DMS53 treated with DMSO at 0.1 percent for 48 hours (cell line): ENCODE measurements at regions not wholly inside any gene's neighbourhood (a gene's known extent, or its start where the extent isn't known, plus 50 kb on each side); places are given as distances from the start of the nearest gene placed in this dataset.

ENCODE experiments used
- DNase-seq: peaks from one replicate; lab custom pipeline; 2025; ENCODE audit not compliant: unreplicated experiment; lab: John Stamatoyannopoulos, UW

DNA sequence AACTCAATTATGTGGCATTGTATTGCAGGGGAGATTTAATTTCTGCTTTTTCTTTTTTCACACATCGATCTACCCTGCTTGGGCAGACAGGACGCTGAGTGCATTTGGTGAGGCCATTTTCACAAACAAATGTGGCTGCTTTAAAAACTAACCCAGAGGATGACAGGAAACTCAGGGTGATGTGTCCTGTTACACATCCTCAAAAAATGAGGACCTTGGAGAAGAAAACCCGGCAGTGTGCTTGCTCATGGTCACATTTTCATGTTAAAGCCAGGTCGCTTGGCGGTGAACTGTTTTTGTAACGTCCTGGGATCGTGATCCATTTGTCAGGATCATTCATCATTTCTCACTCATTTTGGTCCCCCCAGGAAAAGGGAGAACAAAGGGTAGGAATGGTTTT lies 478.3 kb upstream of the ADAMTS16 start:
- DNase-seq = no peak

GRCh38 chr5:4662756-4663155 lies 477.4 kb upstream of the ADAMTS16 start:
- DNase-seq = no peak

DNA sequence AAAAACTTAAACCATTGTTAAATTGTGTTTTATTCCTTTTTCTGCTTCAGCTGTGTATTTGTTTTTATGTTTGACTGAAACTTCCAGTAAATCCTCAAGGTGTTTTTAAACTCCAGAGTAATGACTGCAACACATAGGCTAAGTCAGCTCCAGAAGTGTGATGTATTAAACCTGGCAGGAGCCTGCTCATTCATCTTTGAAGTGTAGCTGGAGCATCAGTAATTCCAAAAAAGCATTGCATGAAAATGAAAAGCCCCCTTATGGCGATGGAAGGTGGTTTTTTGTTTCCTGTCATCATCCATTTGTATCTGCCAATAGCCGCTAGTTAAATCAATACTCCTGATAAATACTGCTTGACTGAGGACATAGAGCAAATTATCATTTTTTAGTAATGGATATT lies 474.2 kb upstream of the ADAMTS16 start:
- DNase-seq = no peak

DNA sequence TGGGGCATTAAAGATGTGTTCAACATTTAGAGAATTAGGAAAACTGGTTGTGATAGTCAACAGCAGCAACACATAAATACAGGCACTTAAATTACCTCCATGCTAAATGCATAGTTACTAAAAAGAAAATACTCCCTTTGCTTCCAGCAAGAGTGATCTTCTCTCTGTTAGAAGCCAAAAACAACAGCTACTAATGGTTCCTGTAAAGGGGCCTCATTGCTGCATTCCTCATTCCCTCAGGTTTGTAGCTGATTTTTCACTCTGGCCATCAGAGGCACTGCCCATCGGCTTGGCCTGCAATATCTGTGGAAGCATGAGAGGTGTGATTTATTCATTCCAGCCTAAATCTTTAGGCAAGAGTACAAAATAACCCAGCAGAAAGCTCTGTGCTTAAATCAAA lies 466.0 kb upstream of the ADAMTS16 start:
- DNase-seq = no peak

DNA sequence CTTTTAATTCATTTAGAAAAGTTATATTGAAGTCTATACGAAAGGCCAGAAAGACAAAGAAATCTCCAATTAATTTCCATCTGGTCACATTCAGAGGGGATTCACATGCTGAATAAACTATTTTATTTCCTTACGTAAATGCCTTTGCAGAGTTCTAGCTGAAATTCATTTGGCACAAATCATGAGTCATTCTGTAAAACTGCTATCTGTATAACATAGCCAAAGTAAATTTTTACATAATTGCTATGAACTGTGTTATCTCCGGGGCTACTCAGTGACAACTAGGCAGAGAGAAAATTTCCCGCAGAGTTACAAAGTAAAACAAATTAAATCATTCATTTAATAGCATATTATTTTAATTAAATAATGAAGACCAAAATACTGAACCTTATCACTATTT lies 463.2 kb upstream of the ADAMTS16 start:
- DNase-seq = no peak

- no peak for DNase-seq
These were observed 455.2 kb upstream of the ADAMTS16 start for GRCh38 chr5:4684946-4685345.

GRCh38 chr5:4698596-4698995 lies 441.5 kb upstream of the ADAMTS16 start:
- no peak for DNase-seq

- no peak for DNase-seq
These were observed 440.5 kb upstream of the ADAMTS16 start for GRCh38 chr5:4699592-4699991.

- DNase-seq = peak; percentile 74
These were observed 440.1 kb upstream of the ADAMTS16 start for GRCh38 chr5:4700069-4700468.

- DNase-seq = no peak
These were observed 439.3 kb upstream of the ADAMTS16 start for GRCh38 chr5:4700871-4701270.

GRCh38 chr5:4703931-4704458 lies 436.1 kb upstream of the ADAMTS16 start:
- no peak for DNase-seq

DNA sequence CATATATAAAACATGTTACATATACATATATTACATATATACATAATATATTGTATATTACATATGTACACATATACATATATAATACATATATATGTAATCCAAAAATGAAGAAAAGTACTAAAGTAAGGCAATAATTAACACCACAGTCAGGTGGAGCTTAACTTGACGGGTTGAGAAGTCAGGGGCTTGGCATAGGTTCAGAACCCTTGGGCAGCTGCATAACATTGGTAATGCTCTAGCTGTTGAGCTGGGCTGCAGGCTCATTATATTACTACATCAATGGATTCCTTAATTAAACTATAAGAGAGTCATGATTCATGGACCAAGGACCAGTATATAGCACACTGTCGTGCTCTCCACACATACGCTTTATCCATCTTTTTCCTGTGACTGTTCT lies 435.2 kb upstream of the ADAMTS16 start:
- DNase-seq = no peak

DNA sequence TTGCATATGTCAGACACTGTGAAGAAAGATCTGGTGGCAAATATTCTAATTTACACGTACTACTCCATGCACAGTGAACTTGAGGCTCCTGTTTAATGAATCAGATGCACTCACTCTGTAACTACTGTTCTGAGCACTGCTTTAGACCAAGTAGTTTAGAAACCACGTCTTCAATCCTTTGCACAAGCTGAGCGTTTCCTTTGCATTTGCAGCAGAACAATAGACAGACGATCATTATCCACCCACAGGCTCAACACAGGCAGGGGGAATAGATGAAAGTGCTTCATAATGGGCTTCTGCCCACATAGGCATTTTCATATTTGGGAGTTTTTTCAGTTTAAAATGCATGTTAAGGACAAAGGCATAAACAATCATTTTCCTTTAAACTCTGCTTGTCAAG lies 423.3 kb upstream of the ADAMTS16 start:
- no peak for DNase-seq

- DNase-seq = no peak
These were observed 422.7 kb upstream of the ADAMTS16 start for GRCh38 chr5:4717446-4717845.

DNA sequence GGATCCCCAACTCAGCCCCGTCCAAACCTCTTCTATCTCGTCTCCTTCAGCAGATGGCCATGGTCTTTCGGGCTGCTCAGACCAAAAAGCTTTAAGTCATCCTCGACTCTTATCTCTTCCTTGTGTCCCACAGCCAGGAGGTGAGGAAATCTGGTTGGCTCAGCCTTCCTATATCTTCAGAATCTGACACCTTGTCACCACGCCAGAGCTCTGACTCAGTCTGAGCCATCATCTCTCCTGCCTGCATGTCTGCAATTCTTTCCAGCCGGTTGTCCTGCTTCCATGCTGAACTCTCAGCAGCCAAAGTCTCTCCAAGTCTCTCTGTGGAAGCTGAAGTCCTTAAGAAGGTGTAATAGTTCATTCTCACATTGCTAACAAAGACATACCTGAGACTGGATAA lies 419.3 kb upstream of the ADAMTS16 start:
- no peak for DNase-seq

DNA sequence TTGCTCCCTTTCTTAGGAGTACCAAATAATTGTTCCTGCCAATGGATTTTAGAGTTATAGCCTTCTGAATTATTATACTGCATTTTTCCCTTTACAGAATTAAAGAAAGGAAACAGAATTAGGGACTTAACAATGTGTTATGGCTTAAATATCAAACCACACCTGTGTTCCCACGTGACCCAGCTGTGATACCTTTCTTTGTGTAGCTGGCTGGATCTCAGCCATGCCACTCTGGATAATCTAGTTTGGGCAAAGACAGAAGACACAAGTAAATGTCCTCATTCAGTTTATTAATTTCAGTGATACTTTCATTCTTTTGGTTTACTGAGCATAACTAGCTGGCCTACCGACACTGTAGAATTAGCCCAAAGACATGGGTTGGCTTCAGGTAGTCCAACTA lies 417.2 kb upstream of the ADAMTS16 start:
- no peak for DNase-seq

- DNase-seq = no peak
These were observed 414.5 kb upstream of the ADAMTS16 start for GRCh38 chr5:4725594-4725993.

DNA sequence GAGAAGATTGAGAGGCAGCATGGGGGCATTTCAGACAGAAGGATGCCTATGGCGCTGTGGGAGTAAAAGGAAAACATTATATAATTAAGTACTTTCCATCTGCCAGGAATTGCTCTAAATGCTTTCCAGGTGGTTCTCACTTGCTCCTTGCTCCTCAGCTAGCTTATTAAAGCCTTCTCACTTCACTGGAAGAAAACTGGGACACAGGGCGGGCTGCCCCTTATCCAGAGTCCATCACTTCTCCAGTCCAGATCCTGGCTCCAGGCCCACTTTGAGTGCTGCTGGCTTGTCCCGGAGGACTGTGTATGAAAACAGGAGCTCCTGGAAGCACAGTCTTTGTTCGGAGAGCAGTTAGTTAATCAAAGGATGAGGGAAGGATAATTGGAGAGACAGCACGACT lies 409.9 kb upstream of the ADAMTS16 start:
- no peak for DNase-seq

DNA sequence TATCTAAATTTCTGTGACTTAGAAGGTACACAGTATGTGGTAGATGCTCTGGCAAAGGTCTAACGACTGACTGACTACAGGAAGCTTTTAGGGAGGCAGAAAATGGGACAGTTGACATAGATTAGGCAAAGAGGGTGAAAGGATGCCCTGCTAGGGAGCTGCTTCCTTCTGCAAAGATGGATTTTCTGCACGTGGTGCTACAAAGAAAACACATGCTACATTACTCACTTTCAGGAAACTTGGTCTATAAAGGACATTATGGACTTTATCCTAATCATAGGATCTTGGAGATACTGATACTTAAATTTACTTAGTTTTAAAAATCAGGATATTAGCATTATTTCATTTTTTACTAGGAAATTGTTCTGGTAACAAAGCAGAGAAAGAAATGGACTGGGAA lies 405.8 kb upstream of the ADAMTS16 start:
- DNase-seq = no peak

DNA sequence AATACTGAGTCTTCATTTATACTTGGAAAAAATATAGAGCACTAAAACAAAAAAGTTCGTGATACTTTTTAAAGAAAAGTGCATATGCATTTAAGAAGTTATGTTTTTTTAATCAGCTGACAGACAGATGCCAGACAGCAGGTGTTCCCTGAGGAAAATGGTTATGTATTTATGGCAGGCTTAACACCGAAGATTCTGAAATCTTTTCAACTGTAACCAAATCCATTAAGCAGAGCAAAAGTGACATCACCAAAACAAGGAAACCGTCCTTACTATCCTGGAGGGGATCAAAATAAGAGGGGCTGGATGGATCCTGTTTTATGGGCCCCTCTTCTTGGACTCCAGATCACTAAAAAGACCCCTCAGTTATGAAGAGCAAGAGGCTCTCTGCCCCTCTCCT lies 404.9 kb upstream of the ADAMTS16 start:
- no peak for DNase-seq

GRCh38 chr5:4737868-4738267 lies 402.3 kb upstream of the ADAMTS16 start:
- DNase-seq = no peak

DNA sequence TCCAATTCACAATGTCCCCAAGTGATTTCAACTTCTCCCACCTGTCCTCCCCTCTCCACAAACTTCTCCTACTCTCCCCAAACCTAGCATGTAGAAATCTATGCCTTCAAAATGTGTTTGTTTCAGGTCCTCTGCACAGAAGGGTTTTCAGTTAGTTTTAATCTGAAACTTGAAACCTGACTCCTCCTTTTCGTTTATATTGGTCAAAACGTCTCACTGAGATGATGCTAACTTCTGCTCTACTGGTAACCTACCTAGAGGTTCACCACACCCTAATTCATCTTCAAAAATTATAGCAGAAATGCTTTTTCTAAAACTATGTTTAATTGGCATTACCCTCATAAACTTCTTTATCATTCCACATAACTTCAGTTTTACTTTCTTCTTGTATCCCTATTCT lies 401.8 kb upstream of the ADAMTS16 start:
- DNase-seq = no peak

DNA sequence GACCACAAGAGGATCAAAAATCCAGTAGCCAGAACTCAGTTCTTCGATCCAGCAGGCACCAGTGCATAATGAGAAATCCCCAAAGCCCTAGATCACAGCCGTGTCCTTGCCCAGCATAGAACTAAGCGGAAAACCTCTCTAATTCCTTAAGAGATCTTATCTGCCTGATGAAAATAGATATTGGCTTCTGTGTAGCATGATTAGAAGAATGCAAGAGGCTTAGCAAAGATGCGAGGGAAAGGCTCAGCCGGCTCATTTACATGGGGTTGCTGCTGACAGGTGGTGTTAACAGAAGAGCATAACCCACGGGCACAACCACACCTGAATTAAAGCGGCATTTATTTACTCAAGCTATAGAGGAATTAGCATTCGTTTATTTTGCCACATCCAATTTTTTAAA lies 400.0 kb upstream of the ADAMTS16 start:
- DNase-seq = no peak

DNA sequence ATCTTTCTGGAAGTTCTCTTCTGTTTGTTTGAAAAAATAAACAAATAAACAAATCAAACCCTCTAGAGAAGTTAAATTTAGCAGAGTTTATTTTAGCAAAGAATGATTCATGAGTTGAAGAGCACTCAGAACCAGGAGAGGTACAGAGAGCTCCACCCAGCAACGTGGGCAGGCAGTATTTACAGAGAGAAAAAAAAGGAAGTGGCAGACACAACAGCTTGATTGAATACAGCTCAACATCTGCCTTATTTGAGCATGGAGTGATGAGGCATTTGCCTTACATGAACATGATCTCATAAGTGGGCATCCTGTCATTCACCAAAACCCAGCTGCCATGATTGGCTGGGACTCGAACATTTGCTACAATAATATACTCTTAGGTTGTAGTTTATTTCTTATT lies 381.6 kb upstream of the ADAMTS16 start:
- peak; percentile 37 for DNase-seq
